HFFc6 (cell line): ENCODE measurements at regions not wholly inside any gene's neighbourhood (a gene's known extent, or its start where the extent isn't known, plus 50 kb on each side); places are given as distances from the start of the nearest gene placed in this dataset.

ENCODE experiments used
- DNase-seq: peaks from one replicate; pipeline ENCODE4 v3.0.0-alpha.2; 2018
- H3K27ac Mint-ChIP-seq: 2 replicates; pipeline ENCODE4 v1.8.0; 2020; ENCODE audit warnings: mild to moderate bottlenecking, mixed read lengths
- H3K27me3 Mint-ChIP-seq: 2 replicates; pipeline ENCODE4 v1.8.0; 2021; ENCODE audit warnings: mild to moderate bottlenecking, moderate library complexity, mixed read lengths; ENCODE audit not compliant: insufficient read depth
- H3K36me3 Mint-ChIP-seq: 2 replicates; pipeline ENCODE4 v1.8.0; 2021; ENCODE audit warnings: low read depth, mixed read lengths
- H3K4me1 Mint-ChIP-seq: 2 replicates; pipeline ENCODE4 v1.8.0; 2020; ENCODE audit warnings: low read depth, mixed read lengths
- H3K4me3 Mint-ChIP-seq: 2 replicates; pipeline ENCODE4 v1.8.0; 2020; ENCODE audit warnings: mild to moderate bottlenecking, moderate library complexity, mixed read lengths
- H3K9me3 Mint-ChIP-seq: 2 replicates; pipeline ENCODE4 v1.8.0; 2020; ENCODE audit warnings: mild to moderate bottlenecking, mixed read lengths
- CTCF ChIP-seq: fragments of 200-600 bp; sonication (generic); IDR thresholded peaks from 2 replicates; pipeline ENCODE4 v1.5.0; 2021; ENCODE audit warnings: antibody characterized with exemption, mild to moderate bottlenecking

- TF ChIP-seq CTCF = no peak
- Mint-ChIP-seq H3K36me3 (peaks cover under 1% of the 10 kb centered on the region), H3K4me1 (no peaks in the 10 kb centered on the region), H3K27me3 (no peaks in the 10 kb centered on the region; the same call in 1 of the 2 replicates), H3K27ac (no peak overlapping the region), H3K4me3 (no peak overlapping the region), H3K9me3 (peaks cover 65% of the 10 kb centered on the region)
- no peak for DNase-seq
Observed at GRCh38 chr18:78641689-78642231, 337.9 kb upstream of the SALL3 start.

DNA sequence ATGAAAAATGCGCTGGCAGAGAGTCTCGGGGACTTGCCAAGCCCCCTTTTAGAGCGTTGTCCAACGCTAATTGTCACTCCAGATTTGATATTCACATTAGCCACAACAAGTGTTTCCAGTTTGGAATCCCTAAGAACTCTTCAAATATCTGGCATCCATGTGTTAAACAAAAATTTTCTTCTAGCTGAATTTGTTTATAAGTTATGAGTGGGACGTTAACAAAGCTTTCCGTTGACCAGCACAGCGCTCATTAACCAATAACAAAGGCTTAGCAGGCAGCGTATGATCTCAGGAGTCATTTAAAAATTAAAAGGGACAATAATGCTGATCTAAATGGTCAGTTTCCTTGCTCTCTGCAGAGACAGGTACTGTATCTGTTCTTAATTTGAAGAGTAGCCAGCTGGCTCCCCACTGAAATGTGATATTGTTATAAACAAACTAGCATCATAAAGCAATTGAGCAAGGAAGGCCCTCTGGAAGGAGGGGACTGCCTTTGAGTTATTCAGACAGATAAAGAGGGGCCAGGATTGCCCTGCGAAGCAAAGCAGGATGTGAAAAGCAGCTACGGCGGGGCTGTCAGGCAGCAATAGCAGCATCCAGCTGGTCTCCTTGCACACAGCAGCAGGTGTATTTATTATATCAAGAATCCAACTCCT is 337.2 kb upstream of the SALL3 start:
- Mint-ChIP-seq H3K4me3 (no peak overlapping the region), H3K36me3 (no peaks in the 10 kb centered on the region), H3K4me1 (no peaks in the 10 kb centered on the region), H3K27me3 (no peaks in the 10 kb centered on the region; the same call in 1 of the 2 replicates), H3K9me3 (peaks cover 68% of the 10 kb centered on the region), H3K27ac (no peak overlapping the region)
- TF ChIP-seq CTCF = no peak
- DNase-seq = no peak

DNA sequence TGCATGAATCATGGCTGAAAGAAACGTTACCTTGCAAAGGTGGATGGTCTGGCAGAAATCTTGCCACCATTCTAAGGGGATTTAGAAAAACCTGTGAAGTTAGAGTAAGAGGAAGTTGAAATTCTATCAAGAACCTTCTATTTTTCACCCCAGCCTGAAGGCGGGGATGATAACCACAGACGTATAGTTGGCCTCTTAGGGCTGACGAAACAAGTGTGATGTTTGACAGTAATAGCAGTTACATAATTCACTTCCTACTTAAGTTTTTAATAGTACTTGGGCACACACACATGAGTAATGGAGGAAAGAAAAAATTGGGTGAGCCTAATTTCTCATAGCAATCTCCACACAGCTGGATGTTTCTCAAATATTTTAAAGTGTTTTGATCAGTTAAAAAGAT is 336.6 kb upstream of the SALL3 start:
- Mint-ChIP-seq H3K9me3 (peaks cover 74% of the 10 kb centered on the region), H3K36me3 (peaks cover 4% of the 10 kb centered on the region; the same call in 1 of the 2 replicates), H3K27me3 (no peaks in the 10 kb centered on the region; the same call in 1 of the 2 replicates), H3K4me3 (no peak overlapping the region), H3K4me1 (no peaks in the 10 kb centered on the region), H3K27ac (no peak overlapping the region)
- no peak for TF ChIP-seq CTCF
- no peak for DNase-seq

- Mint-ChIP-seq H3K27me3 (no peaks in the 10 kb centered on the region; the same call in 1 of the 2 replicates), H3K27ac (no peak overlapping the region), H3K4me1 (no peaks in the 10 kb centered on the region), H3K9me3 (peaks cover 76% of the 10 kb centered on the region), H3K4me3 (no peak overlapping the region), H3K36me3 (peaks cover 9% of the 10 kb centered on the region; the same call in 1 of the 2 replicates)
- no peak for DNase-seq
- TF ChIP-seq CTCF = no peak
Observed at GRCh38 chr18:78643981-78644380, 335.6 kb upstream of the SALL3 start.

DNA sequence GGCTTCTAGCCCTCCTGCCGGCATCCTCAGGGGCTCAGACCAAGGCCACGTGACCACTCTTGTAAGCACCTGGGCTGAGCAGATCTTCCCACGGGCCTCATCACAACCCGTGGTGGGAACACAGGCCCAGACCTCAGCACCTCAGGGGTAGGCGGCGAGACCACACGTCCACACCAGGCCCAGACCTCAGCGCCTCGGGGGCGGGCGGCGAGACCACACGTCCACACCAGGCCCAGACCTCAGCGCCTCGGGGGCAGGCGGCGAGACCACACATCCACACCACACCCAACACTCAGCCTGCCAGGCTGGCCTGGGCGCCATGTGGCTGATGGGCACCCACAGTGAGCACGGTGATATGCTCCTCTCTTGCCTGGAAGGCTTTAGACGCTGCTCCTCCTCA is 334.4 kb upstream of the SALL3 start:
- Mint-ChIP-seq H3K4me3 (no peak overlapping the region), H3K9me3 (peaks cover 69% of the 10 kb centered on the region), H3K36me3 (peaks cover 9% of the 10 kb centered on the region; the same call in 1 of the 2 replicates), H3K27ac (no peak overlapping the region), H3K27me3 (no peaks in the 10 kb centered on the region; the same call in 1 of the 2 replicates), H3K4me1 (no peaks in the 10 kb centered on the region)
- DNase-seq = no peak
- no peak for TF ChIP-seq CTCF
